Suprapubic skin (tissue), 3 donors: ENCODE measurements at regions not wholly inside any gene's neighbourhood (a gene's known extent, or its start where the extent isn't known, plus 50 kb on each side); places are given as distances from the start of the nearest gene placed in this dataset.

Experiments used
- POLR2A ChIP-seq, 2 donors: fragments of 450-650 bp; IDR thresholded peaks; one replicate each; pipeline ENCODE4 v1.6.1; 2017; ENCODE audit warnings: antibody characterized with exemption in 2 of 2, mild to moderate bottlenecking in 2 of 2, moderate library complexity in 2 of 2
- TF ChIP-seq, protein P1 (sequence below), 2 donors: fragments of 200-600 bp in 1 of 2; fragments of 450-650 bp in 1 of 2; sonication (generic) in 1 of 2; IDR thresholded peaks; one replicate each; pipeline ENCODE4 v1.5.1; 2016 to 2019; ENCODE audit warnings: antibody characterized with exemption in 2 of 2, mild to moderate bottlenecking in 1 of 2, moderate library complexity in 1 of 2

DNA sequence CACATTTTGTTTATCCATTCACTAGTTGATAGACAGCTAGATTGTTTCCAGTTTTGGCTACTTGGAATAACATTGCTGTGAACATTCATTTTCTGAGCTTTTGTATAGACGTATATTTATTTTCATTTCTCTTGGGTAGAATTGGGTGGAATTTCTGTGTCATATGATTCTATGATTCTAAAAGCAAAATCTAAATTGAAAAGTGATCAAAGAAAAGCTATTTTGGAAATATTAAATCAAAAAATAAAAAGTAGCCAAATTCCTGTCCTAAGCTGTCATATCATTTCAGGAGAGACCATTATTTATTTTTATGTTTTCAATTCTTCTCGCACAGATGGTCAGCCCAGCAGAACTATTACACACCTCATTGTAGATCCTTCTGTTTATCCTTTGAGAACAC, 229.2 kb downstream of the COL12A1 start:
- TF ChIP-seq, protein P1, sequence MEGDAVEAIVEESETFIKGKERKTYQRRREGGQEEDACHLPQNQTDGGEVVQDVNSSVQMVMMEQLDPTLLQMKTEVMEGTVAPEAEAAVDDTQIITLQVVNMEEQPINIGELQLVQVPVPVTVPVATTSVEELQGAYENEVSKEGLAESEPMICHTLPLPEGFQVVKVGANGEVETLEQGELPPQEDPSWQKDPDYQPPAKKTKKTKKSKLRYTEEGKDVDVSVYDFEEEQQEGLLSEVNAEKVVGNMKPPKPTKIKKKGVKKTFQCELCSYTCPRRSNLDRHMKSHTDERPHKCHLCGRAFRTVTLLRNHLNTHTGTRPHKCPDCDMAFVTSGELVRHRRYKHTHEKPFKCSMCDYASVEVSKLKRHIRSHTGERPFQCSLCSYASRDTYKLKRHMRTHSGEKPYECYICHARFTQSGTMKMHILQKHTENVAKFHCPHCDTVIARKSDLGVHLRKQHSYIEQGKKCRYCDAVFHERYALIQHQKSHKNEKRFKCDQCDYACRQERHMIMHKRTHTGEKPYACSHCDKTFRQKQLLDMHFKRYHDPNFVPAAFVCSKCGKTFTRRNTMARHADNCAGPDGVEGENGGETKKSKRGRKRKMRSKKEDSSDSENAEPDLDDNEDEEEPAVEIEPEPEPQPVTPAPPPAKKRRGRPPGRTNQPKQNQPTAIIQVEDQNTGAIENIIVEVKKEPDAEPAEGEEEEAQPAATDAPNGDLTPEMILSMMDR (IDR thresholded peaks at IDR 0.05), result no peak
- no peak for TF ChIP-seq POLR2A (IDR thresholded peaks at IDR 0.05)
